ENCODE measurements at regions not wholly inside any gene's neighbourhood (a gene's known extent, or its start where the extent isn't known, plus 50 kb on each side); places are given as distances from the start of the nearest gene placed in this dataset.

DNA sequence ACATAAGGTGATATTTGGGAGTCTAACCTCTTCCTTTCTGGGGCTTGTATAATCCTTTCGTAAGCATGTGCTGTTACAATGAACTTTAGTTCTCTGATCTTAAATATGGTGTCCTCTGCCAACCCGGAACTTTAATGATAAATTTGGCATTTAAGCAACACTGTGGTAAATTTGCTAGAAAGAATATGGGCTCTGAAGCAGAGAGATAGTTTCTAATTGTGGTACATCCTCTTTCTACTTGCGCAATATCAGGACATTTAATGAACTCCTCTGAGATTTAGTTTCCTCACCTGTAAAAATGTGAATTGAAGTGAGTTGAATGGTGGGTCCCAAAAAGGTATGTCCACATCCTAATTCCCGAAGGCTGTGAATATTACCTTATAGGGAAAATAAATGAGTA, 364.7 kb downstream of the CAAP1 start:
- TF ChIP-seq, protein P1, sequence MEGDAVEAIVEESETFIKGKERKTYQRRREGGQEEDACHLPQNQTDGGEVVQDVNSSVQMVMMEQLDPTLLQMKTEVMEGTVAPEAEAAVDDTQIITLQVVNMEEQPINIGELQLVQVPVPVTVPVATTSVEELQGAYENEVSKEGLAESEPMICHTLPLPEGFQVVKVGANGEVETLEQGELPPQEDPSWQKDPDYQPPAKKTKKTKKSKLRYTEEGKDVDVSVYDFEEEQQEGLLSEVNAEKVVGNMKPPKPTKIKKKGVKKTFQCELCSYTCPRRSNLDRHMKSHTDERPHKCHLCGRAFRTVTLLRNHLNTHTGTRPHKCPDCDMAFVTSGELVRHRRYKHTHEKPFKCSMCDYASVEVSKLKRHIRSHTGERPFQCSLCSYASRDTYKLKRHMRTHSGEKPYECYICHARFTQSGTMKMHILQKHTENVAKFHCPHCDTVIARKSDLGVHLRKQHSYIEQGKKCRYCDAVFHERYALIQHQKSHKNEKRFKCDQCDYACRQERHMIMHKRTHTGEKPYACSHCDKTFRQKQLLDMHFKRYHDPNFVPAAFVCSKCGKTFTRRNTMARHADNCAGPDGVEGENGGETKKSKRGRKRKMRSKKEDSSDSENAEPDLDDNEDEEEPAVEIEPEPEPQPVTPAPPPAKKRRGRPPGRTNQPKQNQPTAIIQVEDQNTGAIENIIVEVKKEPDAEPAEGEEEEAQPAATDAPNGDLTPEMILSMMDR (IDR thresholded peaks at IDR 0.05) = no peak
- TF ChIP-seq, protein P2, sequence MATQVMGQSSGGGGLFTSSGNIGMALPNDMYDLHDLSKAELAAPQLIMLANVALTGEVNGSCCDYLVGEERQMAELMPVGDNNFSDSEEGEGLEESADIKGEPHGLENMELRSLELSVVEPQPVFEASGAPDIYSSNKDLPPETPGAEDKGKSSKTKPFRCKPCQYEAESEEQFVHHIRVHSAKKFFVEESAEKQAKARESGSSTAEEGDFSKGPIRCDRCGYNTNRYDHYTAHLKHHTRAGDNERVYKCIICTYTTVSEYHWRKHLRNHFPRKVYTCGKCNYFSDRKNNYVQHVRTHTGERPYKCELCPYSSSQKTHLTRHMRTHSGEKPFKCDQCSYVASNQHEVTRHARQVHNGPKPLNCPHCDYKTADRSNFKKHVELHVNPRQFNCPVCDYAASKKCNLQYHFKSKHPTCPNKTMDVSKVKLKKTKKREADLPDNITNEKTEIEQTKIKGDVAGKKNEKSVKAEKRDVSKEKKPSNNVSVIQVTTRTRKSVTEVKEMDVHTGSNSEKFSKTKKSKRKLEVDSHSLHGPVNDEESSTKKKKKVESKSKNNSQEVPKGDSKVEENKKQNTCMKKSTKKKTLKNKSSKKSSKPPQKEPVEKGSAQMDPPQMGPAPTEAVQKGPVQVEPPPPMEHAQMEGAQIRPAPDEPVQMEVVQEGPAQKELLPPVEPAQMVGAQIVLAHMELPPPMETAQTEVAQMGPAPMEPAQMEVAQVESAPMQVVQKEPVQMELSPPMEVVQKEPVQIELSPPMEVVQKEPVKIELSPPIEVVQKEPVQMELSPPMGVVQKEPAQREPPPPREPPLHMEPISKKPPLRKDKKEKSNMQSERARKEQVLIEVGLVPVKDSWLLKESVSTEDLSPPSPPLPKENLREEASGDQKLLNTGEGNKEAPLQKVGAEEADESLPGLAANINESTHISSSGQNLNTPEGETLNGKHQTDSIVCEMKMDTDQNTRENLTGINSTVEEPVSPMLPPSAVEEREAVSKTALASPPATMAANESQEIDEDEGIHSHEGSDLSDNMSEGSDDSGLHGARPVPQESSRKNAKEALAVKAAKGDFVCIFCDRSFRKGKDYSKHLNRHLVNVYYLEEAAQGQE (IDR thresholded peaks at IDR 0.05; ENCODE audit: insufficient read depth in 1 of 2, low read depth in 2 of 2, low read length in 1 of 2) = no peak
- no peak for TF ChIP-seq POLR2AphosphoS5 (IDR thresholded peaks at IDR 0.05; ENCODE audit: low read depth, low read length)
- TF ChIP-seq TCF7L2 (IDR thresholded peaks at IDR 0.05; ENCODE audit: low read depth, low read length) = no peak
